ENCODE measurements at regions not wholly inside any gene's neighbourhood (a gene's known extent, or its start where the extent isn't known, plus 50 kb on each side); places are given as distances from the start of the nearest gene placed in this dataset.

- in situ Hi-C loops (cut with MboI; ENCODE audit: low pct_unique_long_range_greater_than_20kb, low sequenced_read_pairs, unreplicated experiment) = no loop called here
- no peak for DNase-seq (ENCODE audit: low spot score)
- TF ChIP-seq CTCF (IDR thresholded peaks at IDR 0.05; ENCODE audit: extremely low read depth, insufficient read depth, missing control alignments) = no peak
These were observed 417.0 kb downstream of the TXNL1 start for GRCh38 chr18:56221195-56222065.

GRCh38 chr18:56217406-56217805, 421.0 kb downstream of the TXNL1 start:
- no peak for DNase-seq (ENCODE audit: low spot score)
- TF ChIP-seq CTCF (IDR thresholded peaks at IDR 0.05; ENCODE audit: extremely low read depth, insufficient read depth, missing control alignments) = no peak
- in situ Hi-C loops (cut with MboI; ENCODE audit: low pct_unique_long_range_greater_than_20kb, low sequenced_read_pairs, unreplicated experiment) = no loop called here

- no peak for DNase-seq (ENCODE audit: low spot score)
- TF ChIP-seq CTCF (IDR thresholded peaks at IDR 0.05; ENCODE audit: extremely low read depth, insufficient read depth, missing control alignments) = no peak
These were observed 423.7 kb downstream of the TXNL1 start for GRCh38 chr18:56214706-56215105.

GRCh38 chr18:56210520-56210919, 427.9 kb downstream of the TXNL1 start:
- no peak for DNase-seq (ENCODE audit: low spot score)
- in situ Hi-C loops (cut with MboI; ENCODE audit: low pct_unique_long_range_greater_than_20kb, low sequenced_read_pairs, unreplicated experiment) = no loop called here
- no peak for TF ChIP-seq CTCF (IDR thresholded peaks at IDR 0.05; ENCODE audit: extremely low read depth, insufficient read depth, missing control alignments)

More at GRCh38 chr18:56214706-56215105, 423.7 kb downstream of the TXNL1 start:
- in situ Hi-C loops (cut with MboI; ENCODE audit: low pct_unique_long_range_greater_than_20kb, low sequenced_read_pairs, unreplicated experiment) = no loop called here

- no peak for TF ChIP-seq CTCF (IDR thresholded peaks at IDR 0.05; ENCODE audit: extremely low read depth, insufficient read depth, missing control alignments)
- DNase-seq (ENCODE audit: low spot score) = no peak
- in situ Hi-C loops (cut with MboI; ENCODE audit: low pct_unique_long_range_greater_than_20kb, low sequenced_read_pairs, unreplicated experiment) = no loop called here
These were observed 430.4 kb downstream of the TXNL1 start for GRCh38 chr18:56207989-56208388.

GRCh38 chr18:56204052-56204451, 434.3 kb downstream of the TXNL1 start:
- DNase-seq (ENCODE audit: low spot score) = no peak
- in situ Hi-C loops (cut with MboI; ENCODE audit: low pct_unique_long_range_greater_than_20kb, low sequenced_read_pairs, unreplicated experiment) = no loop called here
- TF ChIP-seq CTCF (IDR thresholded peaks at IDR 0.05; ENCODE audit: extremely low read depth, insufficient read depth, missing control alignments) = no peak
